HG03095 (cell line): ENCODE measurements at regions not wholly inside any gene's neighbourhood (a gene's known extent, or its start where the extent isn't known, plus 50 kb on each side); places are given as distances from the start of the nearest gene placed in this dataset.
"Not testable (repeated sequence)": the region's sequence is repeated elsewhere in the genome, so short reads cannot be mapped to it uniquely, and the experiment has no call there.

Experiments used
- ATAC-seq: cut with Tn5 transposase; IDR thresholded peaks from one replicate; pipeline ENCODE4 v1.9.1; 2021; ENCODE audit warnings: moderate library complexity; ENCODE audit not compliant: unreplicated experiment

- no peak for ATAC-seq
Measured at GRCh38 chrX:15127010-15127409, 142.9 kb downstream of the ASB9 start.

DNA sequence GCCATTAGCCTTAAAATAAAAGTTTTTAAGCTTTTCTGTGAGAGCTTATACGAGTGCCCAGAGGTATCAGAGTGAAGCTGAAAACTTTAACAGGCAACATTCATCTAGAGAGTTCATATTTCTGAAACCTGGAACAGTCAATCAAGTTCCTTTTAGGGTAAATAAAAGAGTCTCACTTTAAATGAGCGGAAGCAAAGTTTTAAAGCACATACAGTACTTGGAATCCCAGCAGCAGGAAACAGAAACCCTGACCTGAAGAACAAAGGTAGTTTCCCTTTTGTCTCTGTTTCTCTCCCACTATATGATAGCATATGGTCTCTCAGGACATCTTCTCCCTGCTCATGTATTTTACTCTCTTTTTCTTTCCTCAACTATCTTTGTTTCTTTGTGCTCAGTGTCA, 153.0 kb downstream of the ASB9 start:
- ATAC-seq, result no peak

DNA sequence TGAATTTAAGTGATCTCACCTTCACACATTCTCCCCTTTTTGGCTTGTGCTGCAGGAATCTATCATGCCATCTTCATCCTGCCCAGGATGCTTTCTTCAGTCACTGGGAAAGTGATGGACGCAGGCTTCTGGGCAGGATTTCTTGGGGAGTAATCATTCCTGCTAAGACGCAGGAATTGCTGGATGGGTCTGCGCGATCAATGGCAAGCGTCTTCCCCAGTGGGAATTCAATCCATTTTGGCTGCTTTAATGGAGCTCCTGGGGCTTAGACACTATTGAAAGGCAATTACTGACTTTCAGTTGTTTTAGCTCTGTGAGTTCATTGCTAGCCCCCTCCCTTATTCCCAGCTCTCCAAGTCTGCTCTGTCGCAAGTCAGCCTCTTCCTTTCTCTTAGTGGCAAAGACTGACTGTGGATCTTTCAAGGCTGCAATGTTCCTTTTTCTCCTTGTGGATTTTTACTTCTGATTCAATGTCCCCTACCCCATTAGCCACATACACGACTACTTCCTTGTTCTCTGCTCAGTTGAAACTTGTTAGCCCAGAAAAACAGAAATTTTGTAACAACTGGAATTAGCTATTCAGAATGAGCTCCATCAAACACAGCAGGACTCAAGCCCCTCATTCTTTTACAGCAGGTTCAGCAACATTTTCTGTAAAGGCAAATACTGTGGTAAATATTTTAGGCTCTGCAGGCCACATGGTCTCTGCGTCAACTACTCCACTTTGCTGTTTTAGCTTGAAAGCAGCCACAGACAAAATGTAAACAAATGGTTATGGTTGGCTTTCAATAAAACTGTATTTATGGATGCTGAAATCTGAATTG, 154.9 kb downstream of the ASB9 start:
- no peak for ATAC-seq

- no peak for ATAC-seq
Measured at GRCh38 chrX:15107367-15107988, 162.4 kb downstream of the ASB9 start.

DNA sequence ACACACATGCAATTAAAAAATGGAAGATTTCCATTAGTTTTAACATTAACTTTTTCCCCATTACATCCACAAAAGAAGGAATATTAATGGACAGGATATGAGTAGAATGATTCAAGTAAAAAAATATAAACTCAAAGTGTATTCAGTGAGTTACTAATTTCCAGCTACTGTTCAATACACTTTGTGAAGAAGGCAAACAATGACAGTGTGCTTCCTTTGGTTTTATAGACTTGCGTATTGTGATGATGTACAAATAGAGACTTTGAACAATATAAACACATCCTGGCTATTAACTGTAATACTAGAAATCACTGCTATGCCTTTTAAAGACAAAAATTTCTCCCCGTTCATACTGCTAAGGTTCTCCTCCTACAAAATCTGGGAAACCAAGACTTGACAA, 171.4 kb downstream of the ASB9 start:
- ATAC-seq, result no peak

- no peak for ATAC-seq
Measured at GRCh38 chrX:15087747-15088146, 182.1 kb downstream of the ASB9 start.

DNA sequence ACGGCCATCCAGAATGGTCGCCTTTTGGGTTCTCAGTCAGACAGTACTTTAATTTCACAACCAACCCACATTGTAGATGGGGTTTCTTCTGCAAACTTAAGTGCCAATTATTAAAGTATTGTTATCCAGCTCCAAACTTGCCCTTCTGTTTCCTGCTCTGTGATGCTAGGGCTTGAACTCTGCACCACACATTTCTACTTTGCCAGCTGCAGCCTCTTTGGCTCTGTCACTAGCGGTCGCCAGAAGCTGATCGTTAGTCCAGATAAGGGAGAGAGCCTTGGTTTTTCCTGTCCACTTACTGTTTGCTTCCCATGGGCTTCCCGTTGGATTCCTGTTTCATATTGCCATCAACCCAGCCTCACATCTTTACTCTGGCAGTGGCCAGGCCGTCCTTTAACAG, 196.6 kb downstream of the ASB9 start:
- no peak for ATAC-seq

- no peak for ATAC-seq
Measured at GRCh38 chrX:15072880-15073279, 197.0 kb downstream of the ASB9 start.

- ATAC-seq, result no peak
Measured at GRCh38 chrX:15072259-15072658, 197.6 kb downstream of the ASB9 start.

DNA sequence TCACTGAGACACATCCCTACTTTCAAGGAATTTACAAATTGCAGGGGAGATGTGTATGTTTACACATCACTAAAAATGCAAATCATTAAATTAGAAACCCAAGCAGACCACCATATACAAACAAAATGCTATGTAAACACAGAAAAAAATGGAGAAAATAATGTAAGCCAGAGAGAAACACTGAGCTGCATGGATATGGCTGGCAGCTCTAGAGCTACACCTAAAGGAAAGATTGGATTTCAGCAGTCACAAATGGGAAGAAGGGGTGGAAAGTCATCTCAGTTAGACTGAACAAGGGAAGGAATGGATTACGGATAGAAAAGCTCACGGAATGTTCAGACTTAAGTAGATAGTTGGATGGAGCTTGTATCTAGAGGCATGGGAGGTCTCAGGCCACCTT, 186.3 kb downstream of the MOSPD2 start:
- ATAC-seq, result no peak

GRCh38 chrX:15056044-15056443, 182.8 kb downstream of the MOSPD2 start:
- no peak for ATAC-seq

DNA sequence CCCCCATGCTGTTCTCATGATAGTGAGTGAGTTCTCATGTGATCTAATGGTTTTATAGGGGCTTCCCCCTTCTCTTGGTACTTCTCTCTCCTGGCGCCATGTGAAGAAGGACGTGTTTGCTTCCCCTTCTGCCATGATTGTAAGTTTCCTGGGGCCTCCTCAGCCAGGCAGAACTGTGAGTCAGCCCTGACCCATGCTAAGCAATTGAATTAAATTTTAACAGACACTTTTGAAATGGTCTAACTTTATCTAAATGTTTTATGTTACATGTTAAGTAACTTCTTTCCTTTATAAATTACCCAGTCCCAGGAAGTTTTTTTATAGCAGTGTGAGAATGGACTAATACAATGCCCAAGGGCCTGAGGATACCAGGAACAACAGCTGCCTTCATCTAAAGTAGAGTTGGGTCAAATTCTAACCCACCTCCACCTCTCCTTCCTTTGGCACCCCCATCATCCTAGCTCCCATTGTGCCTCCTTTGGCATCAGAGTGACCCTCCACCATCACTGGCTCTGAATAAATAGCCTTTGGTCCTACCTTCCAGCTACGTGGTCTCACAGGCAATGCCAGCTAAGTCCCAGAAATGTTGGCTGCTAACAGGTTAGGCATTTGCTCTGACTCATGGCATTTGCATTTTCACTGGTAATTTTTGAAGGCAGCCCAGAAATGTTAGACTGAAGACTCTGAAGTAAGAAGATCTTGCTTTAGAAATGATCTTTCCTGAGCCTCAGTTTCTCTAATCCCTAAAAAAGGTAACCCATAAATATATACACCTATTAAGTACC, 182.1 kb downstream of the MOSPD2 start:
- no peak for ATAC-seq

DNA sequence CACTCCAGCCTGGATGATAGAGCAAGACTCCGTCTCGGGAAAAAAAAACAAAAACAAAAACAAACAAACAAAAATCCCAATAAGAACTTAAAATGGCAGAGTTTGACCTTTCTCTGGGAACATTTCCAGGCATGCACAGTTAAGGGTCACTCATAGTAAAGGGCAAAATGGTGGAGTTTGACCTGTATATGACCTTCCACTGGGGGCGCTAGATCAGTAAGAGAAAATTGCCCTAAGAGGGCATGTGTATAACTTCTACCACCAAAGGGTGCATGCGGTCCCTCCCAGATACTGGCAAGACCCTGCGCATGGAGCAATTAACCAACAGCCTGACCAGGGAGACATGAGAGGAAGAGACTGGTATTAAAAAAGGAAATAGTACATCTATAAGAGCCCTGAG, 177.2 kb downstream of the MOSPD2 start:
- no peak for ATAC-seq

DNA sequence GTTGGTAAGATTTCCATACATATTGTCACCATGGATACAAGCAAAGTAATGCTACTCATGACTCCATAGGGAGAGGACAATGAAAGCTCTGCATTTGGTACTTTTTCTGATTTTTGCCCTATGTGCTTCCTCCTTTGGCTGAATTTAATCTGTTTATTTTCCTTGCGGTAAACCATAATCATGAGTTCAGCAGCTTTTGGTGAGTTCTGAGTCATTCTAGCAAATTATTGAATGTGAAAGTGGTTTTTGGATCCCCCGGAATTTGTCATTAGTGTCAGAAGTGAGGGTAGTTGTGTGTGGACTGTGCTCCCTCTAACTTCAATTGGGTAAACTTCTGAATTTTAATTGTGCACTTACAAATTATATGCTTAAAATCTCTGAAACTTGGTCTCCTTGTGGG, 170.3 kb downstream of the MOSPD2 start:
- no peak for ATAC-seq

DNA sequence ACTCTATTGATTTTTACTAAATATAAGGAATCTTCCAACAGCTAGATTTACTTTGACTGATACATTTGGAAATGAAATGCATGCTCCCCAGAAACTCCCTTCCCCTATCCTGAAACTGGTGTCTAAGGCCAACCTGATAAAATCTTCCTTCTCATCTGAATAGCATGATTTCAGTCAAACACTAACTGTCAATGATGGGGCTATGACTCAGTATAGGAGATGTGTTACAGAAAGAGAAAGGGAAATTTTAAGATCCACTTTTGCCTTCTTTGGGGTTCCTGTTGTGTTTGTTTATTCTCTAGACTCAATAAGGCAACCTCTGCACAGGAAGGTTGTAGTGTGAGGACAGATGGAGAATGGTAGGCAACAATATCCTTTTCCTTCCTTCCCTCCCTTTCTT, 160.7 kb downstream of the MOSPD2 start:
- no peak for ATAC-seq

GRCh38 chrX:15017491-15017890, 144.3 kb downstream of the MOSPD2 start:
- no peak for ATAC-seq

- no peak for ATAC-seq
Measured at GRCh38 chrX:15016051-15016450, 142.8 kb downstream of the MOSPD2 start.

DNA sequence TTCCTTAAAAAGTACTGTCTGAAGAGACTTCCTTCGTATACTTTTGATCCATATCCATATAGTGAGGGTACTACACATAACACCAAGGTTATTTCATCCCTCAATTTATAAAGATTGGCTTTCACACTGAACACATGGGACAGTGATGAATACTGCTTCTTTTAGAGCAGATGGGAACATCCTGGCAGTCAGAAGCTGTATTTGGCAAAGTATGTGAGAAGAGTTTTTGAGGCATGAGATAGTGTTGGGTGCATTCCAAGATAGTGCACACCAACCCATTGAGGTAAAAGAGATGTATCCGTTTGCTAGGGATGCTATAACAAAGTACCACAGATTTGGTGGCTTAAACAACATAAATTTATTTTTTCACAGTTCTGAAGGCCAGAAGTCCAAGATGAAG, 141.1 kb downstream of the MOSPD2 start:
- no peak for ATAC-seq

DNA sequence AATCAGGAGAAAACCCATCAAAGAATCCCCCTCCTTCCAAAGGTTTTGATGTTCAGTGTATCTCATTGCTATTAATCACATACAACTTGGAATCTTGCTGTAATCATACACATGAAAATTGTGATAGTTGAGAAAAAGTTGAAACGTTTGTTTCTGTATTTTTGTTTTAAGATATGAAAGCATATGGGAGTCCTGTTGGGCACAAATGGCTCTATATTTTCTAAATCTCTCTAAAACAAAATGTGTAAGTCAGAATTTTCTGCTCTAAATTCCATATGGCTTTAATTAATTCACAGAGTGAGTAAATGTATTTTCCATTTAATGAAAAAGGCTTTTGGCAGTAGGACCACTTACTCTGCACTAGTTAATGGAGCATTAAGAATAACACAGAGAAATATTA, 140.2 kb downstream of the MOSPD2 start:
- ATAC-seq, result no peak

DNA sequence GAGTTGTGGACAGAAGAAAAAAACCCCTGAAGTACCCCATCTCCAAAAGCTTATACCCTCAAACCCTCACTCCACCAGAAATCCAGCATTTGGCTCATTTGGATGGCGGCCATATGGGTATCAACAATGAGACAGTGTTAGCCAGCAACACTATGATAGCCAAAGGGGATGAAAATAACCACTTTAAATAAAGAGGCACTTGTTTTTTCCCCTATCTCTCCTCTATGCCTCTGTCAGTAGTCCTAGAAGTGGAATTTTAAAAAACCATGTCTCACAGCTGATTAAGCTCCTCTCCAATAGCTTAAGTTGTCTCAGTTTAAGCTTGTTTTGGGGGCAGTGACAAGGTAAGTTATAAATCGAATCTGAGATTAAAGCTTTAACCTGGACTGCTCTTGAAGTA, 124.0 kb downstream of the MOSPD2 start:
- ATAC-seq, result no peak

DNA sequence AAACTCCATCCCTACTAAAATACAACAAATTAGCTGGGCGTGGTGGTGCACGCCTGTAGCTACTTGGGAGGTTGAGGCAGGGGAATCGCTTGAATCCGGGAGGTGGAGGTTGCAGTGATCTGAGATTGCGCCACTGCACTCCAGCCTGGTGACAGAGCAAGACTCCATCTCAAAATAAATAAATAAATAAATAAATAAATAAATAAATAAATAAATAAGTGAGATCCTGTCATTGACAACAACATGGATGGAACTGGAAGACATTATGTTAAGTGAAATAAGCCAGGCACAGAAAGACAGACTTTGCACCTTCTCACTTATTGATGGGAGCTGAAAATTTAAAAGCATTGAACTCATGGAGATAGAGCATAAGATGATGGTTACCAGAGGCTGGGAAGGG, 111.2 kb downstream of the MOSPD2 start:
- not testable (repeated sequence) for ATAC-seq
